OCI-LY1 (cell line): ENCODE measurements at regions not wholly inside any gene's neighbourhood (a gene's known extent, or its start where the extent isn't known, plus 50 kb on each side); places are given as distances from the start of the nearest gene placed in this dataset.

Experiments
- CTCF ChIP-seq: fragments of 200-600 bp; sonication (generic), shearing (Covaris generic); IDR thresholded peaks from 2 replicates; pipeline ENCODE4 v1.5.1; 2017; ENCODE audit warnings: mild to moderate bottlenecking, antibody characterized with exemption, low read length, moderate library complexity, mixed read lengths
- EZH2 ChIP-seq: fragments of 200-600 bp; sonication (generic), shearing (Covaris generic); IDR thresholded peaks from 2 replicates; pipeline ENCODE4 v1.8.0; 2017; ENCODE audit warnings: borderline replicate concordance, mixed run types, mild to moderate bottlenecking, antibody characterized with exemption, low read length, moderate library complexity, mixed read lengths

- no peak for TF ChIP-seq CTCF
- no peak for TF ChIP-seq EZH2
Observed at GRCh38 chr5:126210955-126211354, 212.3 kb upstream of the GRAMD2B start.
